ENCODE measurements at regions not wholly inside any gene's neighbourhood (a gene's known extent, or its start where the extent isn't known, plus 50 kb on each side); places are given as distances from the start of the nearest gene placed in this dataset.

GRCh38 chr5:167525004-167525403 is 766.4 kb upstream of the WWC1 start:
- TF ChIP-seq EZH2phosphoT487 (IDR thresholded peaks at IDR 0.05; ENCODE audit: insufficient read depth, low read depth) = no peak
- TF ChIP-seq EZH2 (IDR thresholded peaks at IDR 0.05; ENCODE audit: insufficient read depth, poor library complexity, severe bottlenecking) = no peak
